HepG2 (cell line): ENCODE measurements at regions not wholly inside any gene's neighbourhood (a gene's known extent, or its start where the extent isn't known, plus 50 kb on each side); places are given as distances from the start of the nearest gene placed in this dataset.

Experiments
- ATF6 ChIP-seq: sonication (generic); formaldehyde crosslinking; conservative IDR thresholded peaks from 2 replicates; pipeline ENCODE4 v1.4.0; 2020; ENCODE audit warnings: missing genetic modification reagents
- CENPT ChIP-seq: sonication (generic); formaldehyde crosslinking; IDR thresholded peaks from 2 replicates; pipeline ENCODE4 v1.8.0; 2022; ENCODE audit warnings: low read depth, mild to moderate bottlenecking, moderate library complexity, missing genetic modification reagents
- CENPX ChIP-seq: sonication (generic); formaldehyde crosslinking; IDR thresholded peaks from 2 replicates; pipeline ENCODE4 v1.9.0; 2021; ENCODE audit warnings: mild to moderate bottlenecking, missing genetic modification reagents, moderate library complexity
- FOXK2 ChIP-seq: fragments of 450-650 bp; IDR thresholded peaks from 2 replicates; pipeline ENCODE4 v1.6.1; 2016
- GABPA ChIP-seq, 2 experiments: IDR thresholded peaks; 2 replicates each; pipeline ENCODE4 v1.6.1; 2011 to 2016; ENCODE audit warnings: low read depth in 2 of 2, low read length in 1 of 2, missing biosample characterization in 1 of 2, missing genetic modification characterization in 1 of 2
- HDAC6 ChIP-seq: fragments of 200-600 bp; sonication (generic); IDR thresholded peaks from 2 replicates; pipeline ENCODE4 v1.7.0; 2017; ENCODE audit warnings: mild to moderate bottlenecking, antibody characterized with exemption, low read length, low read depth
- HNF4G ChIP-seq, 2 experiments: sonication (generic) in 1 of 2; formaldehyde crosslinking in 1 of 2; IDR thresholded peaks; 2 replicates each; pipeline versions ENCODE4 v1.4.0 to v1.6.1; 2011 to 2020; ENCODE audit warnings: borderline replicate concordance in 2 of 2, low read depth in 2 of 2, mild to moderate bottlenecking in 2 of 2, low read length in 1 of 2, missing genetic modification reagents in 1 of 2, moderate library complexity in 1 of 2
- KAT2B ChIP-seq: fragments of 150-350 bp; IDR thresholded peaks from 2 replicates; pipeline ENCODE4 v1.6.1; 2014; ENCODE audit warnings: low read depth, low read length, borderline replicate concordance
- LRRFIP1 ChIP-seq: sonication (generic); formaldehyde crosslinking; conservative IDR thresholded peaks from 2 replicates; pipeline ENCODE4 v1.4.0; 2020; ENCODE audit warnings: missing genetic modification reagents
- MLLT10 ChIP-seq: sonication (generic); formaldehyde crosslinking; IDR thresholded peaks from 2 replicates; pipeline ENCODE4 v1.4.0; 2020; ENCODE audit warnings: missing genetic modification reagents
- SMYD3 ChIP-seq: sonication (generic); formaldehyde crosslinking; IDR thresholded peaks from 2 replicates; pipeline ENCODE4 v1.8.1; 2023; ENCODE audit warnings: mild to moderate bottlenecking, missing genetic modification reagents
- ZBTB2 ChIP-seq: sonication (generic); formaldehyde crosslinking; IDR thresholded peaks from 2 replicates; pipeline ENCODE4 v1.8.0; 2022; ENCODE audit warnings: low read depth, missing genetic modification reagents
- ZKSCAN1 ChIP-seq: fragments of 150-350 bp; IDR thresholded peaks from 2 replicates; pipeline ENCODE4 v1.6.1; 2014; ENCODE audit warnings: low read length
- ZNF318 ChIP-seq: sonication (generic); formaldehyde crosslinking; IDR thresholded peaks from 2 replicates; pipeline ENCODE4 v1.4.0; 2020; ENCODE audit warnings: mild to moderate bottlenecking, missing genetic modification reagents
- ZNF546 ChIP-seq: sonication (generic); formaldehyde crosslinking; conservative IDR thresholded peaks from 2 replicates; pipeline ENCODE4 v1.8.1; 2023; ENCODE audit warnings: mild to moderate bottlenecking, missing genetic modification reagents
- ZNF83 ChIP-seq: sonication (generic); formaldehyde crosslinking; IDR thresholded peaks from 2 replicates; pipeline ENCODE4 v1.4.0; 2020; ENCODE audit warnings: missing genetic modification reagents, mild to moderate bottlenecking, borderline replicate concordance

GRCh38 chr1:227465256-227465655, 98.1 kb upstream of the ZNF678 start (continued):
- TF ChIP-seq ZNF318 (CRISPR knock-in tag) (no peak), ZNF546 (no peak), FOXK2 (no peak), MLLT10 (CRISPR knock-in tag) (no peak), LRRFIP1 (CRISPR knock-in tag) (no peak), ZBTB2 (CRISPR knock-in tag) (no peak), ATF6 (CRISPR knock-in tag) (no peak), KAT2B (no peak), GABPA (IDR thresholded peaks at IDR 0.05; ENCODE audit: low read depth, low read length) (no peak), GABPA (CRISPR knock-in tag; IDR thresholded peaks at IDR 0.05; ENCODE audit: low read depth) (no peak), HDAC6 (no peak), ZNF83 (CRISPR knock-in tag) (no peak), ZKSCAN1 (no peak), CENPT (no peak), SMYD3 (CRISPR knock-in tag) (no peak), HNF4G (IDR thresholded peaks at IDR 0.05; ENCODE audit: borderline replicate concordance, low read depth, low read length) (no peak), HNF4G (CRISPR knock-in tag; IDR thresholded peaks at IDR 0.05; ENCODE audit: borderline replicate concordance, low read depth) (no peak), CENPX (no peak)
